Stimulated activated CD8-positive, alpha-beta memory T cell treated with anti-CD3 and anti-CD28 coated beads, Interleukin-7, amount 100 ng/mL, for 1 hour (primary cell): ENCODE measurements at regions not wholly inside any gene's neighbourhood (a gene's known extent, or its start where the extent isn't known, plus 50 kb on each side); places are given as distances from the start of the nearest gene placed in this dataset.
"Not testable (repeated sequence)": the region's sequence is repeated elsewhere in the genome, so short reads cannot be mapped to it uniquely, and the experiment has no call there.

ENCODE experiments used
- DNase-seq, 2 donors: peaks; one replicate each; pipeline ENCODE4 v3.0.0-alpha.2; 2020; ENCODE audit warnings: low read depth in 2 of 2

GRCh38 chr3:139095803-139096466 lies 51.2 kb upstream of the PRR23C start:
- DNase-seq, result no peak

- no peak for DNase-seq
These were observed 52.0 kb upstream of the PRR23C start for GRCh38 chr3:139096670-139097069.

GRCh38 chr3:139098391-139098790 lies 53.7 kb upstream of the PRR23C start:
- DNase-seq, result no peak

- no peak for DNase-seq
These were observed 55.5 kb upstream of the PRR23C start for GRCh38 chr3:139099968-139100817.

DNA sequence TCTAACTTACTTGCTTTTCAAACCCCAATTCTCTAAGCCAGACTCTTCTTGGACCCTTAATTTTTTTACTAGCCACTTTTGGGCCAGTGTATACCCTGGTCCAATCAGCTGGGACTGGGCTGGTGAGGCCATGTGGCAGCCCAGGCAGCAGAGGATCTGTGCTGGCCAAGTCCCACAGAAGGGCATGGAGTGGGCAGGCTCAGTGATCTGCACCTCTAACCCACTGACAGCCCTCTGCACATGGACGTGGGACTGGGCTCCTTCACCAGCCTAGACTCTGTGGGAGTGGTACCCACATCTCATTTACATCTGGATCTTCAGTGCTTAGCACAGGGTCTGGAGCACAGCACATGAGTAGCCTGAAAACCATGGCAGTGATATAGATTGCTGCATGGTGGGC lies 56.1 kb upstream of the PRR23C start:
- DNase-seq, result no peak

DNA sequence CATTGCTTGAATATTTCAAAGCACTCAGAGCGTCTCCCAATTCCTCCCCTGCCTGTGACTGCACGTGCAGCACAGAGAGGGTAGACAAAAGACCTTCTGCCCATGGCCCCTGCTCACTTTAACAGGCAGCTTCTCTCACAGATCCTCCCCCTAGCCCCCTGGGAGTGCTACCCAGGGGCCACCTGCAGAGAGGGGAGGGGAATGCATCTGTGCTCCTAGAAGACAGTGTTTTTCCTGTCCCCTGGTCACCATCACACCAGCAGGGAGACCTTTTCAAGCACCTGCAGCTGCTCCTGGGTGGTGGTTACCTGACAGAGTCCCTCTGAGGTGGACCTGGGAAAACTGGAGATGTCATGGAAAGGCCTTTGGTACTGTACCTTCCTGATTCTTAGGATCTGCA lies 56.7 kb upstream of the PRR23C start:
- DNase-seq, result no peak

- no peak for DNase-seq
These were observed 58.8 kb upstream of the PRR23C start for GRCh38 chr3:139103484-139103883.

GRCh38 chr3:139104062-139104461 lies 59.4 kb upstream of the PRR23C start:
- DNase-seq, result no peak

DNA sequence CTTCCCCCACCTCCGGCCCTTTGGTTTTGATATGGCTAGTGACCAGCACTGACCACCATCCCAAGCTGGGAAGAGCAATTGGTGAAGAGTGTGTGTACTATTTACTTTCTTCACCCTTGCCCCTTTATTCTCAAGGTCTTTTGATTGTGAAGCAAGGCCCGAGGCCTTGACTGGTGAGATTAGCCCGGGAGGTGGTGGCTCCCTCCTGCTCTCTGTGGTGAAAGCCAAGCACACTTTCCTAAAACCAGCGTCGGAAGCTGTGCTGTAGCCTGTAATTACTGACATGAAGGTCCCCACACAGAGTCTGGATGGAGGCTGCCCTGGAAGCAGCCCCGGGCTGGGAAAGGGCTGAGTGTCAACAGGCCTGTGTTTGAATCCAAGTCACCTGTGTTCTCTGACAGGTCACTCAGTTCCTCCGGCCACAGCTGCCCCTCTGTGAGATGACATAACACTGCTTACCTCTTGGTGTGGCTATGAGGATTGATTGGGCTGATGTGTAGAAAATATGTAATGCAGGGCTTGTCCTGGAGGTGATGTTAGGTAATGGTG lies 60.5 kb upstream of the PRR23C start:
- no peak for DNase-seq

- no peak for DNase-seq
These were observed 61.6 kb upstream of the PRR23C start for GRCh38 chr3:139106013-139106932.

GRCh38 chr3:139107424-139108252 lies 62.9 kb upstream of the PRR23C start:
- DNase-seq, result no peak

DNA sequence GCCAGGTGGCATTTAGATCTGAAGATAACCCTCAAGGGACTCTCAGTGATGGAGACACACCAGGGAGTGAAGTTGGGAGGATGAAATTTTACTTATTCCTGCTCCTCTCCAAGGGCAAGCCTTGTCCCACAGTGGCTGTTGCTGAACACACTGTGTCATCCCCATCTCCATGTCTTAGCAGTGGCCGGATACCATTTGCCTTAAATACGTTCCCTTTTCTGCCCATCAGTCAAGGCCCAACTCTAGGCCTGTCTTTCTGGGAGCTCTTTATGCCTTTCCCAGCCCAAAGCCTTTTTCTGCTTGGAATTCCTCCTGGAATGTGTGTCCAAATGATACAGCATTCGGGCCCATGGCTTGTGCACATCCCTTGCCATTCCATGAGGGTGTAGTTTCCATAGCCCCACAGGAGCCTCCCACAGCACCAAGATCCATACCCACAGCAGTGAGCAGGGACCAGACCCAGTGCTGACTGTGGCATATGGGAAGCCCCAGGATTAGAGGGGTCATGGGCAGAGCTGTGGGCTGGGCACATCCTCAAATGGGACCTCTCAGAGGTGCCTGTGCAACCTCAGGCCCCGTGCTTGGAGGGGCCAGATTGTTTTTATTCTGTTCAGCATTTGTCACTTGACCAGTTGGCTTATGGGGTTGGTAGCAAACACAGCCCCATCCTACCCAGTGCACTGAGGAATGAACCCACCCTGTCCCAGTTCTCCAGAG lies 63.7 kb upstream of the PRR23C start:
- no peak for DNase-seq

GRCh38 chr3:139109271-139109670 lies 64.6 kb upstream of the PRR23C start:
- DNase-seq, result no peak

DNA sequence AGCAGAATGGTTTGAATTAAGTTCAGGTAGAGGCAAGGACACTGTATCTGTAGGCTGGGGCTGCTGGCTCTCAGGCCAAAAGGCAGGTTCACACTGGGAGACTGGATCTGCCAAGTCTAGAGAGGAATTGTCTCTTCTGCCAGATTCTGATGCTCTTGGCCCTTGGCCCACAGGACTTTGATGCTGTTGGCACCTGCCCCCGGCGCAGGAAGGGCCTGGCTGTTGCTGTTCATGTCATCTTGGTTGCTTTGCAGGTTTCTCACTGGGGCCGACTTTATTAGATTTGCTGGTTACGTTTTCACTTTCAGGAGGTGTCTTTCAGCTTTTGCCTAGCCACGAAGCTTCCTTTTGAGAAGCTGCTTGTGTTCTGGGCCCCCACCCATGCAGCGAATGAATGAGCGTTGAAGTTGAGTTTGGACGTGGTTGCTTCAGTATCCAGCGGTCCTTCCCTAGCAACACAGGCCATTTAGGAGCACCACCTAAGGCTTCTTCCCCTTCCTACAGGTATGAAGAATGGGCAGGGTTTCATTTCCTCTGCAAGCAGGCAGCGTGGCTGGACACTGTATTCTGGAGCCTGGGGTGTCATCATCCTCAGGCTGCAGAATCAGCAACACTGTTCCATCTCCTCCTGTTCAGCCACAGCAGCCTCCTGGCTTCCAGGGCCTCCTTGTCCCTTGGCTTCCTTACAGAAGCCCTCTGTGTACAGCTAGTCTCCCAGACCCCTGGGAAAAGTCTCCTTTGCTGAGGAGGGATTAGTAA lies 65.6 kb upstream of the PRR23C start:
- DNase-seq, result no peak

DNA sequence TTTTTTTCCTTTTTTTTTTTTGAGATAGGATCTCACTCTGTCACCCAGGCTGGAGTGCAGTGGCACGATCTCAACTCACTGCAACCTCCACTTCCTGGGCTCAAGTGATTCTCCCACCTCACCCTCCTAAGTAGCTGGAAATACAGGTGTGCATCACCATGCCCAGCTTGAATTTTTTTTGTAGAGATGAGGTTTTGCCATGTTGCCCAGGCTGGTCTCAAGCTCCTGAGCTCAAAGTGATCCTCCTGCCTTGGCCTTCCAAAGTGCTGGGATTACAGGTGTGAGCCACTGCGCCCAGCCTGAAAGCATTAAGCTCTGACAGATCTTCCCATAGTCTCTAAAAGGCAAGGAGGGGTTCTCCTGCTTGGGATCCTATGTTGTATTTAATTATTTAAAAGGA lies 66.2 kb upstream of the PRR23C start:
- not testable (repeated sequence) for DNase-seq

- peak in 1 of 2 donors; percentile 35 for DNase-seq
These were observed 66.9 kb upstream of the PRR23C start for GRCh38 chr3:139111392-139112229.

- DNase-seq, result no peak
These were observed 67.5 kb upstream of the PRR23C start for GRCh38 chr3:139112230-139112558.

DNA sequence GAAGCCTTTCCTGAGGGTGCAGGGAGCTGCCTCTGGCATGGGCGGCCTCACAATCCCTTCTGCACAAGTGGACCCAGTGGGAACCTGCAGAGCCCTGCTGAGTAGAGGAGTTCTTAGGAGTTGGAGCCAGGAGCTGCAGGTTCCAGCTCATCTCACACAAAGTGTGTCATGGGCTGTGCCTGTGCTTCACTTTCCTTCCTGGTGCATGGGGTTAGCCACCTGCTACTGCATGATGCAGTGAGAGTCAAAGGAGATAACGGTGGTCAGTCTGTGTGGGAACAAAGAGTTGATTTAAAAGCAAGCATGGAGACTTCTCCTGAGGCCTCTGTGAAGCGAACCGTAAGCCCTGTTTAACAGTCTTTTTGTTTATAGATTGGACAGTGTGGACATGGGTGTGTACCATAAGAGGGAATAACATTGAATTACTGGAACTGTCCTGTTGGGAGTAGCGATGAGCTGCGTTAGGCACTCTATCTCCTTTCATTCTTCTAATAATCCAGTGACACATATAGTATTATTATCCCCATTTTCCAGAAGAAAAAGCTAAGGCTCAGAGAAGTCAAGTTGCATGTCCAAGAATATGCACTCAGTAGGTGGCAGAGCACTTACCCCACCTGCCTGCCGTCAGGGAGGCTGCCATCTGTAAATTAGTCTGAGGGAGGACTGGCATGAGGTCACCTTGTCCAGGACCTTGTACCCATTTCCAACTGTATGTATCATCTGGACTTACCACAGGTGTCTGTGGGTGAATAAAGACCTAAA lies 68.7 kb upstream of the PRR23C start:
- no peak for DNase-seq
